ENCODE measurements at regions not wholly inside any gene's neighbourhood (a gene's known extent, or its start where the extent isn't known, plus 50 kb on each side); places are given as distances from the start of the nearest gene placed in this dataset.

DNA sequence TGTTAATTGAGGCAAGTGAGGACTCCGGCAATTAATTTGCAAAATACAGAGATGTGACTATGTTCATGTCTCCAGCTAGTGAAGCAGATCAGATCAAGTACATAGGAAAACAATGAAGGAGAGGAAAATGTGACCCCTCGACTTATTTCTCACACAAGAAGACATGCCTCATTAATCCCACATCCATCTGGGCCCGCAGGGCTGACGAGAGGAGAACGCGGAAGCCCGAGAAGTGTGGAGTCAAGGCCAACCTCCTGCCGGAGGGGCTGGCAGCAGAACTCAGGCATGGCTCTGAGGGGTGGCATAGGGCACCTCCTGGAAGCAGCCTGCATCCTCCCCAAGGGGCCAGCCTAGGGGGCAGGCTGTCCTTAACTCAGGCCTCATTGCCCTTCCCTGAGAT, 54.4 kb downstream of the ZNF503 start:
- no peak for DNase-seq (ENCODE audit: low spot score)

DNA sequence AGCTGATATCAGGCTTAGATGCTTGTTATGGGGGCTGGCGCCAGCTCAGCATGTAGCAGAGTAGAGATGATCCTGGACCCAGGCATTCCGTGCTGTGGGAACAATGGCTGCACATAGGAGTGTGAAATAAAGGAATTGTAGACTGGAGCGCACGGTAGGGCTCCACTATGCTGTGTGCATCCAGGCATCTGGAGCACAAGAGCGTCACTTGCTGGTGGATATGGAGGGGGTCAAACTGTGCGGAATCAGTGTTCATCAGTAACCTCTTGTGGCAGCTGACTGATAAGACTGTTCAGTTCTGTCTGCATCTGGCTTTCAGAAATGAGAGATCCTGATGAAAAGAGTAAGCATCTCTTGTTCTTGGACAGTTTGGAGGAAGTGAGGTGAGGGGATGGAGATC, 55.8 kb downstream of the ZNF503 start:
- peak; percentile 43 for DNase-seq (ENCODE audit: low spot score)

- DNase-seq (ENCODE audit: low spot score) = no peak
Measured at GRCh38 chr10:75344170-75344569, 57.4 kb downstream of the ZNF503 start.

DNA sequence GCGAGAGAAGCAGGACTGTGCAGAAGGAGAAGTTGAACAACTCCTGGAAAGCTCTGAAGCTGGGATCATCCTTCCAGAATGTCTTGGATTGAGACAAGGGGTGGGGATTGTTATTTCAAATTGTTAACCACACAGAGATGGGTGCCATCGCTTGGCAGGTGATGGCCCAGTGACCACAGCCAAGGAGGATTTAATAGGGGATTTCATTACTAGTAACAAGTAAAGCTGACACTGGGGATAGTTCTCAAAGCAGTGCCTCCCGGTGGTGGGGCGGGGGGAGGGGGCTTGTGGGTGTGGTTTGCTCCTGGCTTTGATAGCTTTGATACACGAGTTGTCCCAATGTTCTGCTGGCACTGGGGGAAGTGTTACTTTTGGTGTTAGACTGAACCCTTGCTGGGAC, 59.2 kb downstream of the ZNF503 start:
- no peak for DNase-seq (ENCODE audit: low spot score)

GRCh38 chr10:75335983-75336382, 65.6 kb downstream of the ZNF503 start:
- no peak for DNase-seq (ENCODE audit: low spot score)

GRCh38 chr10:75335191-75335590, 66.4 kb downstream of the ZNF503 start:
- DNase-seq (ENCODE audit: low spot score) = no peak

DNA sequence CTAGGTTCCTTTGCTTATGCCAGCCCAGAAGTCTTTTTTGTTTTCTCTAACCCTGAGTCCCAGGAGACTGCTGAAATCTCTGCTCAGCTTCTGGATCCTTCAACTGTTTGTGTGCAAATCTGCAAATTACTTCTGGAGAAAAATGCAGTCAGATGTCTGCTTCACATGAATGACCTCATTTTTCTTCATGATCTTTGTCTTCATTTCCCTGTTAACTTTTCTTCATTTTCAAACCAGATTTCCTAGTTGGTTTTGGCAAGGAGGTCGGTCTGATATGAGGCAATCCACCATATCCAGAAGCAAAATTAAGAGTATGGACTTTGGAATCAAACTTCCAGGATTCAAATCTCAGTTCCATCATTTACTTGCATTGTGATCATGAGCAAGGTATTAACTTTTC, 66.8 kb downstream of the ZNF503 start:
- no peak for DNase-seq (ENCODE audit: low spot score)

GRCh38 chr10:75332081-75332480, 69.5 kb downstream of the ZNF503 start:
- DNase-seq (ENCODE audit: low spot score) = no peak

DNA sequence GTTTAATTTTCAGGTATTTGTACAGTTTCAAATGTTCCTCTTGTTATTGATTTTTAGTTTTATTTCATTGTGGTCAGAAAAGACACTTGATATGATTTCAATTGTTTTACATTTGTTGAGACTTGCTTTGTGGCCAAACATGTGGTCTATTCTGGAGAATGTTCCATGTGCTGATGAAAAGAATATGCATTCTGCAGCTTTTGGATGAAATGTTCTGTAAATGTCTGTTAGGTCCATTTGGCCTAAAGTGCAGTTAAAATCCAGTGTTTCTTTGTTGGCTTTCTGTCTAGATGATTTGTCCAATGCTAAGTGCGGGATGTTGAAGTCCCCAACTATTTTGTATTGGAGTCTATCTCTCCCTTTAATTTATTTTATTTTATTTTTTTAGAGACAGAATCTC, 70.5 kb downstream of the ZNF503 start:
- DNase-seq (ENCODE audit: low spot score) = no peak

- DNase-seq (ENCODE audit: low spot score) = no peak
Measured at GRCh38 chr10:75329190-75329745, 72.3 kb downstream of the ZNF503 start.

- no peak for DNase-seq (ENCODE audit: low spot score)
Measured at GRCh38 chr10:75326306-75326705, 75.3 kb downstream of the ZNF503 start.

DNA sequence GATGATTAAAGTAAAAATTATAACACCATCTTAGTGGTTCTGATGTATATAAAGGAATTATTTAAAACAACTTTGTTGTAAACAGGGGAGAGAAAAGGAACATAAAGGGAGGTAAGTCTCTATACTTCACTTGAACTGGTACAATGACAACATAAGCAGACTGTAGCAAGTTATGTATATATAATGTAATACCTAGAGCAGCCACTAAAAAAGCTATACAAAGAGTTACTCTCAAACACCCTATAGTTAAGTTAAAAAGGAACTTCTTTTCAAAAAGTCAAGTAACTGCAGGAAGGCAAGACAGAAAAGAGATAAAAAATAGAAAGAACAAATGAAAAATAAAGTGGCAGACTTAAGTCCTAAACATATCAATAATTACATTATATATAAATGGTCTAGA, 82.3 kb downstream of the ZNF503 start:
- no peak for DNase-seq (ENCODE audit: low spot score)

DNA sequence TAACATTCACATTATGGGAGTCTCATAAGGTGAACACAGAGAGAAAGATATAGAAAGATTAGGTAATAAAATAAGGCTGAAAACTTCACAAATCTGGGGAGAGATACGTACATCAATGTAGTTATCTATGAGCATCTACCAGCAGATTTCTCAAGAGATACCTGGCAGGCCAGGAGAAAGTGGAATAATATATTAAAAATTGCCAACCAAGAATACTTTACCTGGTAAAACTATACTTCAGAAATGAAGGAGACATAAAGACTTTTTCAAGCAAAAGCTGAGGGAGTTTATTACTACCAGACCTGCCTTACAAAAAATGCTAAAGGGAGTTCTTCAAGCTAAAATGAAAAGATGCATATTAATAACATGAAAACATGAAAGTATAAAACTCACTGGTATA, 78.8 kb upstream of the COMTD1 start:
- no peak for DNase-seq (ENCODE audit: low spot score)

DNA sequence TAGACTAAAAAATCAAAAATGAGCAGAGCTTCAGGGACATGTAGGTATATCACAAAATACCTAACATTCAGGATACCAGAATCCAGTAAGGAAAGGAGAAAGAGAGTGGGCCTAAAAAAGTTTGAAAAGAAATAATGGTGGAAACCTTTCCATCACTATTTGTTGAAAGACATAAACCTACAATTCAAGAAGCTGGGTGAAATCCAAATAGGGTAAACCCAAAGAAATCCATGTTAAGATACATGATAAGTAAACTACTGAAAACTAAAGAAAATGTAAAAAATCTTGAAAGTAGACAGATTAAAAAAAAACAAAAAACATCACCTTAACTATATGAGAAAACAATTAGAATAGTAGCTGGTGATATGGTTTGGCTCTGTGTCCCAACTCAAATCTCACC, 76.7 kb upstream of the COMTD1 start:
- no peak for DNase-seq (ENCODE audit: low spot score)

GRCh38 chr10:75305675-75306074, 69.9 kb upstream of the COMTD1 start:
- DNase-seq (ENCODE audit: low spot score) = no peak

DNA sequence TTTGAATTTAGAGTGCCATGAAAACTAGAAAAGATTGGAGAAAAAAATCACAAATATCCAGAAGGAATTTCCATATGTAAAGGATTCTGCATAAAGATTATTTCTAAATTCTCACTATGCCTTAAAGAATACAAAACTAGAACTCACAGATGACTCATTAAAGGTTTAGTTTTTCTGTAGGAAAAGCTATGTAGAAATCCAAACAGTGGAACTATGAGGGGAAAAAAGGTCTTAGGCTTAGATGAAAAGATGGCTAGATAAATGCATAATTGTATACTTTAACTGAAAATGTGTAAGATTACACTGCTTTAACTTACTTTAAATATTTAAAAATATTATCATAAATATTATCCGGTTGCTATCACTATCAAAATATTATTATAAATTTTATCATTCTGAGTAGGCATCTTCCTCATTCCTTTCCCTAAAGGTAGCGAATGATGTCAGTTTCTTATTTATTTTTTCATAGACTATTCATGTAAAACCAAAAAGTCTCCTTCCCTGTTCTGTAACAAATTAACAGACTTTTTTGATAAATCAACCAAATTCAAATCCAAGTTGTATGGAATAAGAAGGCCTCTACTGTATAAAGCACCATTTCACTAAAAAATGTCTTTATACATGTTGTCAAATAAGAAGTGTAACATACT, 69.1 kb upstream of the COMTD1 start:
- DNase-seq (ENCODE audit: low spot score) = no peak

DNA sequence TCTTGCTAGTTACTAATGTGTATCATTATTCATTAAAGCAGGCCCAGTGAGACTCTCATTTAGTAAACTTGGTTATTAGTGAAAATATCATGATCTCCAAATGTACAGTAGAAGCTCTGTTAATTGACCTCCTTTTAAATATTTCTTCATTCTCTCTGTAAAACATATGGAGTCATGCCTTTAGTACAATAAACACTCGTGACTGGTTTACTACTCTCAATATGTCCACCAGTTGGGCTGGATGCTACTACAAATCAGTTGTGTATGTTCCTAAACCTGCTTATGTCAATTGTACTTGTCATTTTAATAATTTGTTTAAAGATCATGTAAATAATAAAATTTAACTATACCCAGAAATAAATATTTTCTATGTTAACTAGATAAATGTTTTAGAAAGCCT, 68.6 kb upstream of the COMTD1 start:
- DNase-seq (ENCODE audit: low spot score) = no peak

GRCh38 chr10:75303045-75303777, 67.5 kb upstream of the COMTD1 start:
- no peak for DNase-seq (ENCODE audit: low spot score)

DNA sequence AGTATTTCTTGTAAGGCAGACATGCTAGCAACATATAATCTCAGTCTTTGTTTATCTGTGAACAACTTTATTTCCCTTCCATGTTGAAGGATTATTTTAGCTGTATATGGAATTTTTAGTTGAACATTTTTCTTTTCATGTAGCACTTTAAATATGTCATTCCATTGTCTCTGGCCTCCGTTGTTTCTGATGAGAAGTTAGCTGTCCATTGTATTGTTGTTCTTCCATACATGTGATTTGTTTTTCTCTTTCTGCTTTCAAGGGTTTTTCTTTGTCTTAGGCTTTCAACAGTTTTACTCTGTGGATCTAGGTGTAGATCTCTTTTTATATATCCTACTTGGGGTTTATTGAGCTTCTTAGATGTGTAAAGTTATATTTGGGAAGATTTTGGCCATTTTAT, 66.3 kb upstream of the COMTD1 start:
- no peak for DNase-seq (ENCODE audit: low spot score)

DNA sequence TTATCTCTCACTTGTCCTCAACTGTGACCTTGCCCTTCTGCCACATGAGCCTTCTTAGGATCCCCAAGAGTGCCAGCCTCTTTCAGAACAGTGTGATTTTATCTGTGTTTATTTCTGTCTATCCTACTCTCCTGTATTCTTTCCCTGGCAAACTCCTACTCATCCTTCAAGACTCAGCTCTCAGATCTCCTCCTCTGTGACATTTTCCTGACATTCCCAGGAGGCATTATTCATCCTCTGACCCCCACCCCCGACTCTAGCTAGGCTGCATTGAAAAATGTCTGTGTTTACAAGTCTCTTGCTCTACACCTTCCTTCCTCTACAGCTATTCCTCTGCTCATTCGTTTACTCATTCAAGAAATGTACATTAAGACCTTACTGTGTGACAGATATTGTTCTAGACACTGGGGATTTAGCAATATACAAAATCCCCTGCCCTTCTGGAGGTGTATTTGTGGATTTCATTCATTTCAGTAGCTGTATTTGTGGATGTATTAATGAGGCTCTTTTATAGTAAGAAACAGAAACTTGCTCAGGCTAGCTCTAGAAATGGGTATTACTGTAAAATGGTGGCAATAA, 61.4 kb upstream of the COMTD1 start:
- DNase-seq (ENCODE audit: low spot score) = no peak

GRCh38 chr10:75295868-75296441, 60.2 kb upstream of the COMTD1 start:
- DNase-seq (ENCODE audit: low spot score) = peak; percentile 56

DNA sequence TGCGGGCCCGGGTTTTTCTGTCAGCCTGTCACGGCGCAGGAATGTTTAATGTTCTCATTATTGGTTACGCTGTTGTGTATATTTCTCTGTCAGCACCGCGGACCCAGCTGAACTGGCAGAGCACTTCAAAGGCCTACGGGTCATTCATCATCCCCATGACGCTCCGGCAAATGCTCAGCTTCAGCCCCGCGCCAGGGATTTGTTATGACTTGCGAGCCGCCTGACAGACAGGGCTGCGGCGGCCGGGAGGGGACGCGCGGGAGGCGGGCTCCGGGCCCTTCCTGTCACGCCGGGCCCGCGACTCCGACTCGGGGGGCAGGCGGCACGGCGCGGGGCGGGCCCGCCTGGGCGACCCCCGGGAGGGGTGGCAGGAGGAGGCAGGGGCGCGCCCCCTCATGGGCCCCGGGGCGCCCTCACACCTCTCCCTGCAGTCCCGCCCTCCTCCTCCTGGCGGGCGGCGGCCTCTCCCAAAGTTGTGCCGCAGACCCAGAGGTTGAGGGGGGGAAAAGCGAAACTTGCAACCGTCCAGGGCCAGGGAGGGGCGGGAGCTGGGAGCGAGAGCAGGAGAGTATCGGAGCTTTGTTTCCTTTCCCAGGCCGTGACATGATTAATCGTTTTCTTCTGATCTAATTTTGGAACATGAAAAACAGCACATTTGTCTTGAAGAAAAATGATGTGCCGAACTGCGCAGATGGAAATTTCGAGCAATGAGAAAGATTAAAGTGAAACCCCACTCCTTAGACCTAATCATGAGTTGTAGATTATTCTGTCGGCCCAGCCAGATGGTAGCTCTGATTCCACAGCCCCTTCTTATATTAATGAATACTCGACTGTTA, 59.3 kb upstream of the COMTD1 start:
- DNase-seq (ENCODE audit: low spot score) = peak; percentile 71
